Mesothelial cell of epicardium (in vitro differentiated cells): ENCODE measurements at regions not wholly inside any gene's neighbourhood (a gene's known extent, or its start where the extent isn't known, plus 50 kb on each side); places are given as distances from the start of the nearest gene placed in this dataset.

Experiments used
- DNase-seq, 2 experiments: peaks; one replicate each; pipeline ENCODE4 v3.0.0; 2021; ENCODE audit warnings: low spot score in 2 of 2; ENCODE audit not compliant: unreplicated experiment in 2 of 2
- H3K27ac Mint-ChIP-seq: 2 replicates; pipeline ENCODE4 v1.8.0; 2021; ENCODE audit warnings: mixed read lengths
- H3K27me3 Mint-ChIP-seq: 2 replicates; pipeline ENCODE4 v1.8.0; 2021; ENCODE audit warnings: low read depth, mixed read lengths
- H3K36me3 Mint-ChIP-seq: 2 replicates; pipeline ENCODE4 v1.8.0; 2021; ENCODE audit warnings: mixed read lengths
- H3K4me1 Mint-ChIP-seq: 2 replicates; pipeline ENCODE4 v1.8.0; 2021; ENCODE audit warnings: mixed read lengths
- H3K4me3 Mint-ChIP-seq: 2 replicates; pipeline ENCODE4 v1.8.0; 2021; ENCODE audit warnings: mild to moderate bottlenecking, moderate library complexity, mixed read lengths
- H3K9me3 Mint-ChIP-seq: 2 replicates; pipeline ENCODE4 v1.8.0; 2021; ENCODE audit warnings: mixed read lengths
- CTCF ChIP-seq: fragments of 200-600 bp; sonication (generic); IDR thresholded peaks from one replicate; pipeline ENCODE4 v1.5.0; 2021; ENCODE audit warnings: antibody characterized with exemption; ENCODE audit not compliant: unreplicated experiment

- H3K9me3 Mint-ChIP-seq = no peaks in the 10 kb centered on the region
- H3K36me3 Mint-ChIP-seq = no peaks in the 10 kb centered on the region
- no peak overlapping the region for H3K4me3 Mint-ChIP-seq
- H3K27ac Mint-ChIP-seq = no peak overlapping the region
- no peaks in the 10 kb centered on the region for H3K4me1 Mint-ChIP-seq
- no peak for TF ChIP-seq CTCF
- no peak for DNase-seq
- H3K27me3 Mint-ChIP-seq = peaks cover 2% of the 10 kb centered on the region
These were observed 314.7 kb downstream of the AMY1C start for GRCh38 chr1:104064399-104064798.

GRCh38 chr1:104072915-104073371, 323.2 kb downstream of the AMY1C start:
- no peak for TF ChIP-seq CTCF
- H3K4me1 Mint-ChIP-seq = no peaks in the 10 kb centered on the region

GRCh38 chr1:104073463-104073902, 323.8 kb downstream of the AMY1C start:
- Mint-ChIP-seq H3K9me3 (no peaks in the 10 kb centered on the region), H3K4me1 (no peaks in the 10 kb centered on the region), H3K4me3 (no peak overlapping the region), H3K27ac (no peak overlapping the region), H3K36me3 (no peaks in the 10 kb centered on the region), H3K27me3 (no peaks in the 10 kb centered on the region)
- DNase-seq = no peak
- no peak for TF ChIP-seq CTCF

More at GRCh38 chr1:104072915-104073371, 323.2 kb downstream of the AMY1C start:
- H3K27me3 Mint-ChIP-seq = no peaks in the 10 kb centered on the region
- H3K36me3 Mint-ChIP-seq = no peaks in the 10 kb centered on the region
- no peak for DNase-seq
- no peak overlapping the region for H3K27ac Mint-ChIP-seq
- H3K4me3 Mint-ChIP-seq = no peak overlapping the region
- H3K9me3 Mint-ChIP-seq = no peaks in the 10 kb centered on the region

GRCh38 chr1:104082221-104082620, 332.5 kb downstream of the AMY1C start:
- H3K4me3 Mint-ChIP-seq = no peak overlapping the region
- no peaks in the 10 kb centered on the region for H3K36me3 Mint-ChIP-seq
- H3K27ac Mint-ChIP-seq = no peak overlapping the region
- H3K4me1 Mint-ChIP-seq = no peaks in the 10 kb centered on the region
- H3K27me3 Mint-ChIP-seq = peaks cover 3% of the 10 kb centered on the region
- no peak for DNase-seq
- H3K9me3 Mint-ChIP-seq = no peaks in the 10 kb centered on the region
- TF ChIP-seq CTCF = no peak

- no peak for DNase-seq
- Mint-ChIP-seq H3K4me3 (no peak overlapping the region), H3K4me1 (no peaks in the 10 kb centered on the region), H3K9me3 (no peaks in the 10 kb centered on the region), H3K36me3 (no peaks in the 10 kb centered on the region), H3K27me3 (peaks cover 1% of the 10 kb centered on the region), H3K27ac (no peak overlapping the region)
- TF ChIP-seq CTCF = no peak
These were observed 334.7 kb downstream of the AMY1C start for GRCh38 chr1:104084380-104084779.

- DNase-seq = no peak
- Mint-ChIP-seq H3K4me1 (no peaks in the 10 kb centered on the region), H3K4me3 (no peak overlapping the region), H3K27ac (no peak overlapping the region), H3K36me3 (no peaks in the 10 kb centered on the region), H3K9me3 (no peaks in the 10 kb centered on the region), H3K27me3 (no peaks in the 10 kb centered on the region)
- TF ChIP-seq CTCF = no peak
These were observed 343.0 kb downstream of the AMY1C start for GRCh38 chr1:104092698-104093097.
